GM12878 (cell line): ENCODE measurements at regions not wholly inside any gene's neighbourhood (a gene's known extent, or its start where the extent isn't known, plus 50 kb on each side); places are given as distances from the start of the nearest gene placed in this dataset.

Source experiments
- ATAC-seq: fragments of 200-7000 bp; cut with Tn5 transposase; 3 replicates; pipeline ENCODE4 v1.9.1; 2020; ENCODE audit warnings: mild to moderate bottlenecking, moderate library complexity
- BruUV-seq: library from RNA; stranded (reverse); fragments of 400-500 nt; replicated peaks from 2 replicates; lab custom pipeline; 2021; lab: Mats Ljungman, UMichigan
- CTCF ChIA-PET: fragments of 300-600 bp; sonication (Branson Sonifier 250); formaldehyde crosslinking; extraction: SDS; loops from one replicate; lab custom pipeline; 2021; ENCODE audit warnings: inconsistent platforms; lab: Yijun Ruan, JAX
- POLR2A ChIA-PET: fragments of 350-600 bp; formaldehyde crosslinking; extraction: SDS; loops from one replicate; lab custom pipeline; 2021; ENCODE audit warnings: inconsistent platforms; lab: Charles Lee
- RAD21 ChIA-PET: fragments of 300-600 bp; sonication (Branson Sonifier 250); formaldehyde crosslinking; loops from one replicate; lab custom pipeline; 2023; ENCODE audit warnings: antibody characterized with exemption; ENCODE audit not compliant: unreplicated experiment; lab: Charles Lee
- SMC1A ChIA-PET: fragments of 300-600 bp; sonication (Branson Sonifier 250); formaldehyde crosslinking; loops from one replicate; lab custom pipeline; 2023; ENCODE audit not compliant: unreplicated experiment, uncharacterized antibody; lab: Charles Lee
- DNase-seq: peaks from one replicate; pipeline ENCODE4 v3.0.0-alpha.2; 2011; ENCODE audit warnings: low read depth, low spot score
- FAIRE-seq: peaks from 3 replicates; lab custom pipeline; 2011; peaks lifted over from hg19 to GRCh38; lab: Jason Lieb, UNC
- H2AFZ ChIP-seq: 2 replicates; pipeline ENCODE4 v1.6.0; 2011; ENCODE audit warnings: low read depth, low read length, control low read depth; ENCODE audit not compliant: control insufficient read depth
- H3K27ac ChIP-seq: 2 replicates; pipeline ENCODE4 v1.5.1; 2011; ENCODE audit warnings: control low read depth; ENCODE audit not compliant: control insufficient read depth, insufficient read depth
- H3K27me3 ChIP-seq, 2 experiments: replicated peaks in 1 of 2; 2 replicates each; pipeline versions ENCODE4 v1.6.0 to v1.6.1; 2011; ENCODE audit warnings: low read length in 1 of 2; ENCODE audit not compliant: control insufficient read depth in 2 of 2, insufficient read depth in 2 of 2
- H3K36me3 ChIP-seq, 2 experiments: 2 replicates each; pipeline ENCODE4 v1.5.1; 2011; ENCODE audit warnings: low read length in 1 of 2; ENCODE audit not compliant: control insufficient read depth in 2 of 2, insufficient read depth in 2 of 2
- H3K4me1 ChIP-seq: 2 replicates; pipeline ENCODE4 v1.6.1; 2011; ENCODE audit warnings: mild to moderate bottlenecking, low read length, moderate library complexity, mixed read lengths; ENCODE audit not compliant: control insufficient read depth, insufficient read depth
- H3K4me2 ChIP-seq: 2 replicates; pipeline ENCODE4 v1.6.0; 2011; ENCODE audit warnings: control low read depth; ENCODE audit not compliant: control insufficient read depth, insufficient read depth
- H3K4me3 ChIP-seq: fragments of 200-600 bp; sonication (generic); 2 replicates; pipeline ENCODE4 v1.5.1; 2016
- H3K79me2 ChIP-seq: 2 replicates; pipeline ENCODE4 v1.6.0; 2011; ENCODE audit warnings: low read length; ENCODE audit not compliant: control insufficient read depth, insufficient read depth
- H3K9ac ChIP-seq: 2 replicates; pipeline ENCODE4 v1.8.0; 2011; ENCODE audit warnings: low read length, control low read depth, mixed read lengths; ENCODE audit not compliant: control insufficient read depth, insufficient read depth
- H3K9me3 ChIP-seq: replicated peaks from 3 replicates; pipeline ENCODE4 v1.5.1; 2011; ENCODE audit warnings: mild to moderate bottlenecking, low read length; ENCODE audit not compliant: control insufficient read depth, insufficient read depth
- H4K20me1 ChIP-seq: 2 replicates; pipeline ENCODE4 v1.6.0; 2011; ENCODE audit not compliant: control insufficient read depth, insufficient read depth
- CUX1 ChIP-seq: IDR thresholded peaks from 2 replicates; pipeline ENCODE4 v1.6.1; 2012; ENCODE audit warnings: improper control_type of control experiment, low read depth, low read length; ENCODE audit not compliant: insufficient replicate concordance
- ESRRA ChIP-seq: IDR thresholded peaks from 2 replicates; pipeline ENCODE4 v1.6.1; 2012; ENCODE audit warnings: mild to moderate bottlenecking, low read length, improper control_type of control experiment
- NR2C2 ChIP-seq: IDR thresholded peaks from 2 replicates; pipeline ENCODE4 v1.6.1; 2011; ENCODE audit warnings: borderline replicate concordance, low read depth; ENCODE audit not compliant: control insufficient read depth, insufficient read length
- RBBP5 ChIP-seq: fragments of 200-600 bp; sonication (generic); conservative IDR thresholded peaks from 2 replicates; pipeline ENCODE4 v1.6.1; 2016
- ZBTB4 ChIP-seq: fragments of 450-650 bp; formaldehyde crosslinking; IDR thresholded peaks from 2 replicates; pipeline ENCODE4 v1.4.0; 2022; ENCODE audit warnings: mild to moderate bottlenecking, moderate library complexity
- WGBS: methylation state at CpG from one replicate; pipeline ENCODE4 v1.1.6; 2016; ENCODE audit warnings: low lambda C conversion rate; ENCODE audit not compliant: insufficient replicate concordance, insufficient coverage; ENCODE audit errors: missing lambda C conversion rate; 5-methylcytosine and 5-hydroxymethylcytosine counted together
- in situ Hi-C: fragments of 300-500 bp; cut with MboI; formaldehyde crosslinking; loops from 9 replicates; pipeline ENCODE4 v1.14.3; 2018; ENCODE audit warnings: mixed read lengths
- intact Hi-C: fragments of 100-400 bp; cut with micrococcal nuclease; formaldehyde crosslinking; loops from one replicate; pipeline ENCODE4 v1.14.2; 2022; ENCODE audit not compliant: unreplicated experiment

GRCh38 chr14:54116198-54116885, 159.7 kb upstream of the BMP4 start:
- Histone ChIP-seq H3K27me3 (no peaks in the 10 kb centered on the region), H3K4me3 (no peak overlapping the region), H3K4me1 (no peaks in the 10 kb centered on the region), H2AFZ (no peak overlapping the region), H3K9me3 (no peaks in the 10 kb centered on the region), H3K27ac (no peak overlapping the region), H3K4me2 (no peak overlapping the region), H3K9ac (no peak overlapping the region), H3K36me3 (no peaks in the 10 kb centered on the region), H4K20me1 (no peaks in the 10 kb centered on the region), H3K79me2 (no peaks in the 10 kb centered on the region)
- POLR2A ChIA-PET = no interaction called here
- TF ChIP-seq ZBTB4 (CRISPR knock-in tag) = no peak
- DNase-seq (no peak), ATAC-seq (no peak), FAIRE-seq (no peak)
- in situ Hi-C loops (no loop called here), intact Hi-C loops (no loop called here)
- BruUV-seq = no TSS peak
- 2% methylated on average over 2 of the region's 2 CpGs for WGBS
- RAD21 ChIA-PET = no interaction called here
- SMC1A ChIA-PET = no interaction called here
- CTCF ChIA-PET = no interaction called here

- ChIA-PET SMC1A (no interaction called here), POLR2A (no interaction called here), CTCF (no interaction called here), RAD21 (no interaction called here)
- Histone ChIP-seq H3K27ac (no peak overlapping the region), H4K20me1 (no peaks in the 10 kb centered on the region), H3K79me2 (no peaks in the 10 kb centered on the region), H3K4me1 (no peaks in the 10 kb centered on the region), H3K4me2 (no peak overlapping the region), H3K9ac (no peak overlapping the region), H3K4me3 (no peak overlapping the region), H2AFZ (no peak overlapping the region), H3K9me3 (no peaks in the 10 kb centered on the region), H3K27me3 (no peaks in the 10 kb centered on the region), H3K36me3 (no peaks in the 10 kb centered on the region)
- FAIRE-seq (no peak), ATAC-seq (no peak), DNase-seq (no peak)
- intact Hi-C loops = no loop called here
- no TSS peak for BruUV-seq
- in situ Hi-C loops = no loop called here
- WGBS = 34% methylated on average over 2 of the region's 2 CpGs
- TF ChIP-seq ESRRA (no peak), NR2C2 (no peak), CUX1 (no peak), RBBP5 (no peak)
These were observed 160.3 kb upstream of the BMP4 start for GRCh38 chr14:54116972-54117371.
